Adrenal gland (tissue), 9 donors: ENCODE measurements at regions not wholly inside any gene's neighbourhood (a gene's known extent, or its start where the extent isn't known, plus 50 kb on each side); places are given as distances from the start of the nearest gene placed in this dataset.

Experiments used
- DNase-seq, 7 donors: peaks; one replicate each; pipeline ENCODE4 v3.0.0-alpha.2; 2019 to 2020
- H3K27ac ChIP-seq, 5 donors: fragments of 200-600 bp; sonication (generic) in 4 of 5; 1 replicate in 3 of 5; 2 replicates in 2 of 5; pipeline versions ENCODE4 v1.5.1 to v1.8.0; 2016 to 2020; ENCODE audit warnings: mild to moderate bottlenecking in 1 of 5
- H3K27me3 ChIP-seq: fragments of 200-600 bp; 2 replicates; pipeline ENCODE4 v1.8.0; 2021
- H3K36me3 ChIP-seq, 2 donors: fragments of 200-600 bp; replicated peaks in 1 of 2; 1 replicate in 1 of 2; 2 replicates in 1 of 2; pipeline versions ENCODE4 v1.5.1 to v1.8.0; 2018 to 2022
- H3K4me1 ChIP-seq, 2 donors: fragments of 200-600 bp; replicated peaks in 1 of 2; 1 replicate in 1 of 2; 2 replicates in 1 of 2; pipeline versions ENCODE4 v1.5.1 to v1.8.0; 2018 to 2021
- H3K4me3 ChIP-seq, 4 donors: fragments of 200-600 bp; sonication (generic) in 3 of 4; one replicate each; pipeline ENCODE4 v1.5.1; 2016 to 2018
- H3K9me3 ChIP-seq, 3 donors: fragments of 200-600 bp; sonication (generic) in 1 of 3; replicated peaks in 1 of 3; 1 replicate in 2 of 3; 2 replicates in 1 of 3; pipeline versions ENCODE4 v1.5.1 to v1.8.0; 2016 to 2021
- CTCF ChIP-seq, 6 experiments: fragments of 450-650 bp in 4 of 6; fragments of 200-600 bp in 2 of 6; sonication (generic) in 1 of 6; IDR thresholded peaks; 1 replicate in 5 of 6; 2 replicates in 1 of 6; pipeline versions ENCODE4 v1.5.1 to v1.8.0; 2016 to 2021; ENCODE audit warnings: antibody characterized with exemption in 6 of 6, mild to moderate bottlenecking in 2 of 6, moderate library complexity in 1 of 6
- POLR2A ChIP-seq, 2 donors: fragments of 450-650 bp; IDR thresholded peaks; one replicate each; pipeline ENCODE4 v1.6.1; 2017; ENCODE audit warnings: antibody characterized with exemption in 2 of 2, mild to moderate bottlenecking in 2 of 2, moderate library complexity in 1 of 2
- WGBS, 4 donors: extraction: QIAGEN DNeasy Blood & Tissue Kit in 2 of 4; methylation state at CpG; one replicate each; pipeline versions ENCODE4 v1.1.5 to v1.1.7; 2013 to 2017; 5-methylcytosine and 5-hydroxymethylcytosine counted together
- intact Hi-C, 2 donors: fragments of 100-400 bp; cut with DNase I; formaldehyde crosslinking; loops; one replicate each; pipeline versions ENCODE4 v1.14.1 to v1.15.0; 2022 to 2023
- donor health status: healthy with polysubstance abuse.
- donor health status: Bipolar disorder and iron deficiency.
- donor health status: DM: yes; HTN: yes; CAD: no.
- donor health status: DM: no; HTN: no; CAD: no.
- donor health status: DM: no; HTN: no; CAD: no.

GRCh38 chr15:31151301-31152233 is 50.0 kb upstream of the TRPM1 start:
- TF ChIP-seq POLR2A (IDR thresholded peaks at IDR 0.05) (no peak), CTCF (IDR thresholded peaks at IDR 0.05) (no peak)
- Histone ChIP-seq H3K27me3 (no peaks in the 10 kb centered on the region), H3K36me3 (no peaks in the 10 kb centered on the region), H3K4me3 (no peak overlapping the region), H3K4me1 (no peaks in the 10 kb centered on the region), H3K27ac (no peak overlapping the region), H3K9me3 (no peaks in the 10 kb centered on the region)
- DNase-seq = peak in 1 of 7 donors; percentile 33
- intact Hi-C loops = no loop called here
- WGBS, 4 donors = 80 to 98% (median 93%) methylated on average over 4 to 5 of the region's 5 CpGs

GRCh38 chr15:31153531-31153930 is 52.0 kb upstream of the TRPM1 start:
- WGBS, 4 donors = 79 to 87% (median 83%) methylated on average over 6 to 7 of the region's 7 CpGs
- Histone ChIP-seq H3K27ac (no peak overlapping the region), H3K4me1 (no peaks in the 10 kb centered on the region), H3K27me3 (no peaks in the 10 kb centered on the region), H3K9me3 (no peaks in the 10 kb centered on the region), H3K4me3 (no peak overlapping the region), H3K36me3 (no peaks in the 10 kb centered on the region)
- DNase-seq = peak in 1 of 7 donors; percentile 38
- intact Hi-C loops = no loop called here
- no peak for TF ChIP-seq CTCF (IDR thresholded peaks at IDR 0.05)
- no peak for TF ChIP-seq POLR2A (IDR thresholded peaks at IDR 0.05)

- WGBS, 4 donors = 78 to 89% (median 85%) methylated on average over 3 to 7 of the region's 7 CpGs
- H3K4me1 ChIP-seq = no peaks in the 10 kb centered on the region
- no peaks in the 10 kb centered on the region for H3K36me3 ChIP-seq
- no peak overlapping the region for H3K4me3 ChIP-seq
- H3K27me3 ChIP-seq = no peaks in the 10 kb centered on the region
- TF ChIP-seq CTCF (IDR thresholded peaks at IDR 0.05) (no peak), POLR2A (IDR thresholded peaks at IDR 0.05) (no peak)
- intact Hi-C loops = no loop called here
- peak in 1 of 7 donors; percentile 13 for DNase-seq
- H3K9me3 ChIP-seq = no peaks in the 10 kb centered on the region
- no peak overlapping the region for H3K27ac ChIP-seq
Observed at GRCh38 chr15:31155151-31155550, 53.6 kb upstream of the TRPM1 start.

GRCh38 chr15:31156226-31156625 is 54.7 kb upstream of the TRPM1 start:
- Histone ChIP-seq H3K27ac (no peak overlapping the region), H3K27me3 (no peaks in the 10 kb centered on the region), H3K9me3 (no peaks in the 10 kb centered on the region), H3K36me3 (no peaks in the 10 kb centered on the region), H3K4me1 (no peaks in the 10 kb centered on the region), H3K4me3 (no peak overlapping the region)
- intact Hi-C loops = no loop called here
- WGBS, 4 donors = 83 to 100% (median 89%) methylated on average over 1 of the region's 1 CpG
- DNase-seq = no peak
- TF ChIP-seq POLR2A (IDR thresholded peaks at IDR 0.05) (no peak), CTCF (IDR thresholded peaks at IDR 0.05) (no peak)
